Posterior vena cava (tissue), 2 donors: ENCODE measurements at regions not wholly inside any gene's neighbourhood (a gene's known extent, or its start where the extent isn't known, plus 50 kb on each side); places are given as distances from the start of the nearest gene placed in this dataset.

Experiments used
- DNase-seq: peaks from one replicate; pipeline ENCODE4 v3.0.0-alpha.2; 2020; ENCODE audit warnings: low spot score
- intact Hi-C, 2 donors: fragments of 100-400 bp; cut with DNase I; formaldehyde crosslinking; loops; one replicate each; pipeline versions ENCODE4 v1.14.1 to v1.14.2; 2022 to 2023
- donor health status: DM: yes; HTN: yes; CAD: no.
- donor health status: DM: yes; HTN: yes; CAD: no.

GRCh38 chr3:176522436-176522835, 674.8 kb downstream of the TBL1XR1 start:
- intact Hi-C loops, result no loop called here
- no peak for DNase-seq

DNA sequence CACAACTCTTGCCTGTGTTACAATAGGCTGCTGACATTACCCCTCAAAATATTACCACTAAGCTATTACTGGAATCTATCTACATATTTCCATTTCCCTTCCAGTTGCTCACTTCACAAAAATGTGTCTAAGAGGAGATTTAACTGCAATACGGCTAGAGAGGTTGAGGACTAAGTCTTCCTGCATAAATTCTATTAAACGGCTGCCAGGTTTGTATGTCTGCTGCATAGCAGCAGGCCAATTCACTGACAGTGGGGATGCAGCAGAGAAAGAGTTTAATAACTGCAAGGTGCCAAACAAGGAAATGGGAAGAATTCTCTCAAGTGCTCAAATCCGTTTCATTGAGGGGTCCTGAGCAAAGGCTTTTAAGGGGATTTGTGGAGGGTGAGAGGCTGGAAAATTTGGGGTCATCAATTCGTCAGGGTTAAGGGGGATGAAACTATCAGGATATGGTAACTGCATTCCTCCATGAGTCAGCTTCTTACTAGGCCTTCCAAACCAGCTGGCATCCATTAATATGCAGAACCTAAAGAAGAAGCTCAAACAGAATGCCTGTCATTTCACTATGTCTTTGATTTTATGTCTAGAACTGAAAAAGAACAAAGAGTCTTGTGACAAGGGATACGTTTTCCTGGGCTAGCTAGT, 675.6 kb downstream of the TBL1XR1 start:
- no peak for DNase-seq
- intact Hi-C loops, result no loop called here

- no peak for DNase-seq
- intact Hi-C loops, result loop anchor here in 1 of 2 donors (5.0 kb wide), 1 partner anchor 1713 kb away; no protein-coding TSS in a partner anchor
Observed at GRCh38 chr3:176514297-176514696, 683.0 kb downstream of the TBL1XR1 start.

DNA sequence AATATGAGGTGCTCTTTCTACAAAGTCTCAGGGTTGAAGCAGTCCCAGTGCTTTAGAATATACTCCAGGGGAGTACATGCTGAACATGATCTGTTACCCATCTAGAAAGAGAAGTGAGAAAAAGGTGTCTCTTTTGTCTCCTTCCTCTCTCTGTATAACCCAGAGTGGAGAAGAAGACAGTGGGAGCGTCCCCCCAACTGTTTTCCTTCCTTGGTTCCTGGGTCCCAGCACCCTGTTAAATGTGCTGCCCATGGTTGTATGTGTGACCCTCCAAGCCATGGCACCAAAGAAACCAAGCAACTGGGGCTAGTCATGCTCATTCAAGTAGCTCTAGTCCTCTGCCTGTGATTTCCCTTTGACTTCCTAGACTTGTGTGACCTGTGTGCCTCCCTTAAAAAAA, 683.7 kb downstream of the TBL1XR1 start:
- intact Hi-C loops, result loop anchor here in 1 of 2 donors (5.0 kb wide), 1 partner anchor 1714 kb away; no protein-coding TSS in a partner anchor
- no peak for DNase-seq

DNA sequence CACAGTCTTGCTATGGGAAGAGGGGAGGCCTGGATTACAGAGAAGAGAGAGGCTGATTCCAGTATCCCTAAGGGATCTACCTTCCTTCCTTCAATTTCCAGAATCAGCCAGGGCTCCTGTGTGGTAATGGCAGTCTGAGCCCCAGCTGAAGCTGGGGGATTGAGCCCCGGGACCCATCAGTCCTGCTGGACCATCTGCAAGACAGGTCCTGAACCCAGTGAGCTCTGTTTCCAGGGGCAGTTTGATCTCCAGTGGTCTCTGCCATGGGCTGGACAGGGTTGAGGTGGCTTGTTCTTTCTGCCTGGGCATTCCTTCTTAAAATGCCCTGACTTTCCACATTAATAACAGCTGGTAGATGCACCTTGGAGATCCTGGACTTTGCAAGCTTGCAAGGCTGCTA, 685.2 kb downstream of the TBL1XR1 start:
- intact Hi-C loops, result loop anchor here in 1 of 2 donors (5.0 kb wide), 1 partner anchor 1715 kb away; no protein-coding TSS in a partner anchor

DNA sequence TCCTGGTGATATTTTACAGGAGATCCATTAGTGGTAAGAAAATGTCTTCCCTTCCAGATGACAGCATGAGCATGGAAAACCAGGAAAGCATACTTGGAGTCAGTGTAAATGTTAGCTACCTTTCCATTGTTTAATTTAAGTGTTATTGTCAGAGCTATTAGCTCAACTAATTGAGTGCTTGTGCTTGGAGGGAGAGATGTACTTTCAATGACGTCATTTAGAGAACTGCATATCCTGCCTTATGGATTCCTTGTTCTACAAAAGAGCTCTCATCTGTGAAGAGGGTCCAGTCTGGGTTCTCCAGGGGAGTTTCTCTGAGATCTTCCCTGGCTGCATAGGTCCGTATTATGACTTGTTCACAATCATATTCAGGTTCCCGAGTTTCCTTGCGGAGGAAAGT, 687.2 kb downstream of the TBL1XR1 start:
- intact Hi-C loops, result loop anchor here in 1 of 2 donors (5.0 kb wide), 1 partner anchor 1717 kb away; no protein-coding TSS in a partner anchor
- no peak for DNase-seq

More for the DNA sequence above, 685.2 kb downstream of the TBL1XR1 start:
- no peak for DNase-seq

DNA sequence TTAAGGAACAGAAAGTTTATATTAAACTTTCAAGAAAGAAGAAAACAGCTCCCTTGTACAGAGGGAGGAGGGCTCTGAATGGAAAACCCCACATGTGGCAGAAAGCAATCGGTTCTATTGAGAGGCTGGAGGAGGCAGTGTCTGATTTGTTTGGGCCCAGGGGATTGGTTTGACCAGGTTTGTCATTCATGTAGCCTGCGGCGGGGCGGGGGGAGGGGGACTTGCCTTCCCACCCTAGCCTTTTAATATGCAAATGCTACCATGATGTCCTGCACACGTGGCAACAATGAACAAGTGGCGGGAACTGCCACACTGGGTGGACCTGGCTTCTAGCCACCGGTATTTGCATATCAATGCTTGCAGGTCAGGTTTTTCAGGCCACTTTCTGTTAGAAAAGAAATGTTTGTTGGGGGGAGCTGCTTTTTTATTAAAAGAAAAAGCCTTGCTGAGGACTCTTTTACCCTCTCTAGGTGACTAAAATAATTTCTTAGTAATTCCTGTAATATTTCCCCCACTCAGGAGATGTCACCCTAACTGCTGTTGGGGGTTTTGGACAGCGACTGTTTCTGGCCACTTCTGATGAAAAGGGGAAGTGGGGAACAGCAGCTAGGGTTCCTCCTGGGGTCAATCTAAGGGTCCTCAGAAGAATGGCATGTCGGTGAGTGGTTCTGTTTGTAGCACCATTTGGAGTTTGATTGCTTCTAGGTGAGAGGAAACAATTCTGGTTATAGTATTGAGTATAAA, 691.2 kb downstream of the TBL1XR1 start:
- intact Hi-C loops, result no loop called here
- DNase-seq, result no peak

DNA sequence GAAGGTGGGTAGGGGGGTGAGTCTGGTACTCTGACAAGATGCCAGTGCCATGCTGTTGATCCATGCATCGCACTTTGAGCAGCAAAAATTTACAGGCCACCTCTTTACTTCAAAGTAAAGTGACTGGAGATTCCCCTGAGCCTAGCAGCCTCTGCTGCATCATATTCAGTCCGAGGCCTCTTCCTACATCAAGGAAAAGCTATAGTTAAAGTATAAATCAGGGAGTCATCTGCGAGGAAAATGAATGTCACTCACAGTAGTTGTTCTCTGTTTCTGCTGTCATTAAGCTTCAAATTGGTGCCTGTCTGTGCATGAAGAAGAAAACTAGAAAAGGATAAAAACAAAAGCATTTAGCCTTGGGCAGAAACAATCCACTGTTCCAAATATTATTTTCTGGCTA, 706.2 kb downstream of the TBL1XR1 start:
- intact Hi-C loops, result no loop called here
- no peak for DNase-seq

DNA sequence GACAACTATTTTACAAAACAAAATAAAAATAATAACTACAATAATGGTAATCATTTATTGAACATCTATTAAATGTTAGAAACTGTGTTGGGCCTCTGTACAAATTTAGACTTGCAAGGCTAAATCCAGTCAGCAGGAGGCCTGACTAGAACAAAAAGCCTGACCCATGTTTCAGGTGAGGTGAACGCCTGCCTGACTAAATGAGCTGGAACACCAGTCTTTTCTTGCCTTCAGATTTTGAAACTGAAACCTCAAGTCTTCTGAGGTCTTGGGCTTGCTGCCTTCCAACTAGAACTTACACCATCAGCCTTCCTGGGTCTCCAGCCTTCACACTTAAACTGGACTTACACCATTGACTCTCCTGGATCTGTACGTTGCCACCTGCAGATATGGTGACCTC, 706.9 kb downstream of the TBL1XR1 start:
- DNase-seq, result no peak
- intact Hi-C loops, result no loop called here

DNA sequence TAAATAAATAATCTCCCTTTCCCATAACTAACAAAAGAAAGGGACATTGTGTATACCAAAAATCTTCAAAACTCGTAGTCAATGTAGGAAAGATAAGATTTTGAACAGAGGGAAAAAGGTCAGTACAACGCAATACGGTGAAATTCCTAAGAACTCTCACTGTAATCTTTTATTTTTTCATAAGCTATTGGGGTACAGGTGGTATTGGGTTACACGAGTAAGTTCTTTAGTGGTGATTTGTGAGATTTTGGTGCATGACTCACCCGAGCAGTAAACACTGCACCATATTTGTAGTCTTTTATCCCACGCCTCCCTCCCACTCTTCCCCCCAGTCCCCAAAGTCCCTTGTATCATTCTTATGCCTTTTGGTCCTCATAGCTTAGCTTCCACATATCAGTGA, 718.0 kb downstream of the TBL1XR1 start:
- DNase-seq, result no peak
- intact Hi-C loops, result no loop called here

- intact Hi-C loops, result no loop called here
- DNase-seq, result no peak
Observed at GRCh38 chr3:176469694-176470205, 727.5 kb downstream of the TBL1XR1 start.

- intact Hi-C loops, result no loop called here
- no peak for DNase-seq
Observed at GRCh38 chr3:176463610-176464009, 733.7 kb downstream of the TBL1XR1 start.

- no peak for DNase-seq
- intact Hi-C loops, result no loop called here
Observed at GRCh38 chr3:176447369-176447768, 749.9 kb downstream of the TBL1XR1 start.

- intact Hi-C loops, result no loop called here
- no peak for DNase-seq
Observed at GRCh38 chr3:176442326-176442725, 755.0 kb downstream of the TBL1XR1 start.

DNA sequence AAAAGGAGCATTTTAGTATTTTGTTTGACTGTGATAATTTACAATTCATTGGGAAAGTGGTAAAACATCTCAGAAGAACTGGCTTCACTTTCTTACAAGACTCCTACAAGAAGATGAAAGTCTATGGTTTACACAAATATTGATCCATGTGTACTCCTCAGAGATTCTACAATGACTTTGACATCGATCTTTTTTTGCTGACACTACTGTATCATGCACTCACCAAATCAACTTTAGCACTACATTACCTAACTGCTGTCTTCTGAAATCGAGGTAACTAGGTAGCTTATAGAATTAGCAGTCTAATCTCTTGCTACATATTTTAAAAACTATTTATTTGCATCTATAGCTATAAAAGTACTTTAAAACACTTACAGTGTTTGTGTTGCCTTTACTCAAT, 757.6 kb downstream of the TBL1XR1 start:
- DNase-seq, result no peak
- intact Hi-C loops, result no loop called here

GRCh38 chr3:176431991-176432390, 765.3 kb downstream of the TBL1XR1 start:
- no peak for DNase-seq
- intact Hi-C loops, result no loop called here

- no peak for DNase-seq
- intact Hi-C loops, result no loop called here
Observed at GRCh38 chr3:176431038-176431418, 766.3 kb downstream of the TBL1XR1 start.

DNA sequence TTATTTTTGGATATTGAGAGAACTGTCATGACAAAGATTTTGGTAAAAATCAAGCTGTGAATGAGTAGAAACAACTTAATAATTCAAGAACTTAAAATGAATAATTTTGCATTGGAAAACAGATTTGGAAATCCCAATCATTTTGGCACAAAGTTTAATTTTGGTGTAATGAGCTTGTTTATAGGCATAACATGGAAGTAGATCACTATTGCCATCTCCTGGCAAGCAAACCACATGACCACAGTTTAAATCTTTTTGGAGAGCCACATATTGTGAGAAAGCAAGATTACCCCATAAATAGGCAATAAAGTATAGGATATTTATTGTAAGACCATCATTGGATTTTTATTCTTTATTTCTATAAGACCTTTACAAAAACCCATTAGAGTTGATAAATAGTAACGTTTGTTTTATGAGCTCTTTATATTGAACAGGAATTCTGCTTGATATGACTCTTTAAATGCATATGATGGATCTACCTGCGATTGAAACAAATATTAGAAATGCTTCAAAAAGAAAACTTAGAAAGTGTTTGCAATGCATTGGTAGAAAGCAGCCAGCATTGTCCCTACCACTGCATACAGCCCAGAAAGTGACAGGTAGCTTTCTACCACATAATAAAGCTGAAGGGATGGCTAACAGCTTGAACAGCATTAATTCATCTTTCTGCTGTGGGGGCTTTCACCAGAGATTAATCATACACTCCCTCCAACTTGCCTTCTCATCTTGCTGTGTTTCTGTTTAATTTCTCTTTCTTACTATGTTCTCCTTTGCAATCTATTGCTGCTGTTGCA, 766.8 kb downstream of the TBL1XR1 start:
- intact Hi-C loops, result no loop called here
- no peak for DNase-seq

- DNase-seq, result no peak
- intact Hi-C loops, result no loop called here
Observed at GRCh38 chr3:176428552-176428951, 768.7 kb downstream of the TBL1XR1 start.

- intact Hi-C loops, result no loop called here
- DNase-seq, result no peak
Observed at GRCh38 chr3:176426371-176426770, 770.9 kb downstream of the TBL1XR1 start.
